ENCODE measurements at regions not wholly inside any gene's neighbourhood (a gene's known extent, or its start where the extent isn't known, plus 50 kb on each side); places are given as distances from the start of the nearest gene placed in this dataset.

DNA sequence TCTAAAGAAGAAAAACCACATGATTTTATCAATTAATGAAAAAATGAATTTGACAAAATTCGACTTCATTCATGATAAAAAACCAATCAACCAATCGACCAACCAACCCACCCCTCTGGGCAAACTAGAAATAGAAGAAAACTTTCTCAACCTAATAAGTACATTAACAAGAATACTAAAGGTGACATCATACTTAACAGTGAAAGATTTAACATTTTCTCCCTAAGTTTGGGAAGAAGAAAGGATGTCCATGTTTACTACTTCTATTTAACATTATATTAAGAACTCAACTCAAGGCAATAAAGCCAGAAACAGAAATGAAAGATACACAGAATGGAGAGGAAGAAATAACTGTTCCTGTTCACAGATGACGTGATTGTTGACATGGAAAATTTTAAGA, 476.1 kb upstream of the MEF2C start:
- H3K9me3 ChIP-seq: no peaks in the 10 kb centered on the region
- H3K9ac ChIP-seq: no peak overlapping the region
- H3K4me2 ChIP-seq: no peak overlapping the region
- H3K4me1 ChIP-seq: no peaks in the 10 kb centered on the region
- H3K4me3 ChIP-seq: no peak overlapping the region
- H3K27me3 ChIP-seq: no peaks in the 10 kb centered on the region
- H3K36me3 ChIP-seq: no peaks in the 10 kb centered on the region
- H3K27ac ChIP-seq: no peak overlapping the region
- H4K20me1 ChIP-seq: no peaks in the 10 kb centered on the region
- TF ChIP-seq Cebpa-rat (IDR thresholded peaks at IDR 0.05): no peak

DNA sequence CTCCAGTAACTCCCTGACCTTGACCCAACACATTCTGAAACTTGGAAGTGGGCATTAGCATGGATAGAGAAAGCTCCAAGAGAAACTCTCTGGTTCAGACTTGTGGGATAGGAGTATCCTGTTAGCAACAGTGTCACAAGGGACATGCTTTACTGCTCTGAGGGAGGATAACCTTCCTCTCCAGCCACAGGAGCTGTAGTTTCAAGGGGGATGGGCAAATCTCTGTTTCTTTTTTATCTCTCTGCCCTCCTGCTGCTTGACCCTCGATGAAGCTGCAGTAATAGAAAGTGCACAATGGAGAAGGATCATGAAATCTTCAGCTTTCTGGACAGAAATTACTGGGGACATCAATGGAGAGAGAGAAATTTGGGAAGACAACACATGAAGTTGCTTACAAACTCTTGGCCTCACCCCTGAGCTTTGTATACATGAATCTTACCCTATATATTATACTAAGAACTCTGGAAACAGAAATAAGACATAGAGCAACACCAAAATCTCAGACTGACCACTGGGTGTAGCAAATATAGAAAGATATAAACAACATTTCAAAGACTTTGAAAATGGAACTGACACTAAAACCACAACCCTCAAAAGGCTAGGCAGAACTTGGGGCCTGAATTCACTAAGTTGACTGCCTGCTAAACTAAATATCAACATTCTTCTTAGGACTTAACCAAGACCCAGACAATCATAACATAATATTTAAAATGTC, 471.0 kb upstream of the MEF2C start:
- Histone ChIP-seq H3K4me2 (no peak overlapping the region), H3K36me3 (no peaks in the 10 kb centered on the region), H3K4me3 (no peak overlapping the region), H3K27ac (no peak overlapping the region), H3K4me1 (no peaks in the 10 kb centered on the region; the same call in 1 of the 2 replicates), H3K9ac (no peak overlapping the region), H3K27me3 (no peaks in the 10 kb centered on the region), H4K20me1 (no peaks in the 10 kb centered on the region), H3K9me3 (no peaks in the 10 kb centered on the region)
- TF ChIP-seq Cebpa-rat (IDR thresholded peaks at IDR 0.05): no peak

DNA sequence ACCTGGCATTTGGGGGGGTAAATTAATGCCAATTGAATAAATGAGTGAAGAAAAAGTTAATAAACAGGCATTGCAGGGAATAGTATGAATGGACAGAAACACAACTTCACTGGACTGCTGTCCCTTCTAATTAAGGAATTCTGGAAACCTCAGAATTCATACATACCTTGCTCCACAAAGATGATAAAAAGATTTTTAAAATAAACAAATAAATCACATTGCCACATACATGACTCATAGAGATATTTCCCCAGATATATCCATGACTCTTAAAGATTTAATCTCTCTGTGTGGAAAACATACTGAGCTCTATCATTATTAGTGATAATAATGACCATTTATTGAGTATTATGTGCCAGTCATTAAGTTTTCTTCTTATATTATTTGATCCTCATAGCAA, 469.0 kb upstream of the MEF2C start:
- Histone ChIP-seq H3K4me2 (no peak overlapping the region), H3K27ac (no peak overlapping the region), H3K4me3 (no peak overlapping the region), H3K27me3 (no peaks in the 10 kb centered on the region), H3K4me1 (no peaks in the 10 kb centered on the region; the same call in 1 of the 2 replicates), H4K20me1 (no peaks in the 10 kb centered on the region), H3K9me3 (no peaks in the 10 kb centered on the region), H3K36me3 (no peaks in the 10 kb centered on the region), H3K9ac (no peak overlapping the region)
- no peak for TF ChIP-seq Cebpa-rat (IDR thresholded peaks at IDR 0.05)

DNA sequence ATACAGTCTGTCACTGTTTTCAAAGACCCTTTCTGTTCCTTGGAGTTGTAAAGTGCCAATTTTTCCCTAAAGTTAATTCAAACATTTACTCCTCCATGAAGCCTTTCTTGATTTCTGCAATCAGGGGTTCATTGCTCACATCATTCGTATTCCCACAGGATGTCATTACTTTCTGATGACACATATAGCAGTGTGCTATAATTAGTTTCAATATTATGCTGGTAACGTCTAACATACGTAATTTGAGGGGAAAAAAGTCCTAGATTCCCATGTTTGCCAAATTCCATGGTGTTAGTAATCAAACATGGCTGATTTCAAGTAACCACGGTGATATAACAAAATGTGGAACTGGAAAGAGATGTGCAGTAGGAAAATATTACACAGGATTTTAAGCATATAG, 468.2 kb upstream of the MEF2C start:
- Histone ChIP-seq H3K9ac (no peak overlapping the region), H3K4me3 (no peak overlapping the region), H3K4me2 (no peak overlapping the region), H3K4me1 (no peaks in the 10 kb centered on the region; the same call in 1 of the 2 replicates), H3K36me3 (no peaks in the 10 kb centered on the region), H3K27me3 (no peaks in the 10 kb centered on the region), H3K27ac (no peak overlapping the region), H4K20me1 (no peaks in the 10 kb centered on the region), H3K9me3 (no peaks in the 10 kb centered on the region)
- TF ChIP-seq Cebpa-rat (IDR thresholded peaks at IDR 0.05): no peak

DNA sequence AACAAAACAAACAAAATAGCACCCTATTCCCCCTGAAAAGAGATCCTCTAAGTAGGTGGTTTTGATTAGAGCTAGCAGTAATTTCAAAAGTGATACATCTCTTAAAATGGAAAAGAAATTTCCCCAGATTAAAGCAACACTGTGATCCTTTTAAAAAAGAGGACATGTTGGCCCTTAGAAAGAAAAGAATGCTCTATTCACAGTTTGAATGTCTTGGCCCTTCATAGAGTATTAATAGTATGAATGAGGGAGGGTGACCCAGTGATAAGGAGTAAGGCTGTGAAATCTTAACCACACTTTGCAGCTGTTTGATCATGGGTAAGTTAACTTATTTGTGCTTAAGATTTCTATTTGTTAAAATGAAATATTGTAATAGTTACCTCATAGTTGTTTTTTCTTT, 467.7 kb upstream of the MEF2C start:
- TF ChIP-seq Cebpa-rat (IDR thresholded peaks at IDR 0.05): no peak
- no peaks in the 10 kb centered on the region for H3K36me3 ChIP-seq
- no peaks in the 10 kb centered on the region for H3K27me3 ChIP-seq
- H3K4me3 ChIP-seq: no peak overlapping the region
- H4K20me1 ChIP-seq: no peaks in the 10 kb centered on the region
- H3K9me3 ChIP-seq: no peaks in the 10 kb centered on the region
- H3K4me1 ChIP-seq: no peaks in the 10 kb centered on the region; the same call in 1 of the 2 replicates
- no peak overlapping the region for H3K4me2 ChIP-seq
- H3K27ac ChIP-seq: no peak overlapping the region
- no peak overlapping the region for H3K9ac ChIP-seq

DNA sequence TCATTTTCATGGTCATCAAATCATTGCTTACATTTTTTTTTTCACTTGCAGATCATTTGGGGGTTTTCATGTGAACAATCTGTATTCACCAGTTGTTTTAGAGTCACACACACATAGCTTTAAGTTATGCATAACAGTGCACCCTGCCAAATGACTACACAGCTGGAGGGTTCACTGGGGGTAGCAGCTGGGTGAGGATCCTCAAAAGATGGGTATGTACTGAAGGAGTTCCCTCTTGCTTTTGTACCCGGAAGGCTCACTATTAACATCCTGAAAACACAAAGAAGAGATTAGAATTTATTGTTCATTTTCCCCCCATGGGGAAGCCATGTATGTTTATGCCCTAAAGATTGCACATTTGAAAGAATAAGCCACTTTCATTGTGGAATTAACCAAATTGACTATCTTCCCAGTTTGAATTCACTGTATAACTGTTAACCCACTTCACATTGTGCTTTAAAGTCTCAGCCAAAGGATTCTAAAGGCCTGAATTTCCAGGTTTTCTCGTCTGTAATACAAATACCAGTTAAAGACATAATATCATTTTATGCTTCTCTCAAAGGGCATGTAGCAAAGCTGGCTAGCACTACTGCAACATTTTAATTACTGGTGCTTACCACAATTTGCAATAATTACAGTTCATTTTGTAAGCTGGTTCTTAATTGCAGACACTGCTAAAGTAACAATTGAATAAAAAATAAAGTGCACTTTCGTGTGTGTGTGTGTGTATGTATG, 466.4 kb upstream of the MEF2C start:
- Histone ChIP-seq H3K36me3 (no peaks in the 10 kb centered on the region), H3K27ac (no peak overlapping the region), H3K4me3 (no peak overlapping the region), H4K20me1 (no peaks in the 10 kb centered on the region), H3K9me3 (no peaks in the 10 kb centered on the region), H3K27me3 (no peaks in the 10 kb centered on the region), H3K4me2 (no peak overlapping the region), H3K4me1 (no peaks in the 10 kb centered on the region; the same call in 1 of the 2 replicates), H3K9ac (no peak overlapping the region)
- TF ChIP-seq Cebpa-rat (IDR thresholded peaks at IDR 0.05): no peak

DNA sequence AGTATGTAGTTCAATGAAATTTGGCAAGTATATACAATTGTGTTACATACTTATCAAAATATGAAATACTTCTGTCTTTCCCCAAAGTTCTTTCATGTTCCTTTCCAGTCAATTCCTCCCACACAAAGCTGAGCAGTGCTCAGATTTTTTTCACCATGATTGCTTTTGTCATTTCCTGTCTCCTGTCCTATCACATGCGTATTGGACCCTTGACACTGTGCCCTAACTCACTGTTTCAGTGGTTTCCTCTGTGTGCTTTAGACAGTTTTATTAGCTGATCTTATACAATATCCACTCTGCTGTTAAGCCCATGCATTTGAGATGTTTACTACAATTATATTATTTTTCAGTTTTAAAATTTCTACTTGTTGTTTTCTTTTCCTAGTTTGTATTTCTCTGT, 463.6 kb upstream of the MEF2C start:
- no peak for TF ChIP-seq Cebpa-rat (IDR thresholded peaks at IDR 0.05)
- Histone ChIP-seq H3K27ac (no peak overlapping the region), H3K36me3 (no peaks in the 10 kb centered on the region), H3K27me3 (no peaks in the 10 kb centered on the region), H3K4me1 (no peaks in the 10 kb centered on the region), H4K20me1 (no peaks in the 10 kb centered on the region), H3K9me3 (no peaks in the 10 kb centered on the region), H3K4me2 (no peak overlapping the region), H3K4me3 (no peak overlapping the region), H3K9ac (no peak overlapping the region)

DNA sequence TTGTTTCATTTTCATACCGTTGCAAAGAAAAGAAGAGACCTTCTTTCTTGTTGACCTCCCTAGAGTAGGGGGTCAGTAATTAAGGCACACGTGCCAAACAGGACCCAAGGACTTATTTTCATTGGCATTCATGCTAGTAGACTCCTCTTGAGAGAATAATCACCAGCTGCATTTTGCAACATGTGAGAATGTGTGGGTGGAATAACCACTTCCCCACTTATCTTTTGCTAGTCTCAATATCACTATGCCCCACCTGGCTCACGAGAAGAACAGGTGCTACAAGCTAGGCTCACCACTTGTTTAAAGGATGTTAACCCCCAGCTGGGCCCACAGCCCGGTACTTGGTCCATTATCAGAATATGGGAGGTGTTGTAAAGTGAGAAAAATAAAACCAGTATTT, 460.7 kb upstream of the MEF2C start:
- no peak for TF ChIP-seq Cebpa-rat (IDR thresholded peaks at IDR 0.05)
- Histone ChIP-seq H3K27me3 (no peaks in the 10 kb centered on the region), H3K4me1 (no peaks in the 10 kb centered on the region), H3K4me3 (no peak overlapping the region), H4K20me1 (no peaks in the 10 kb centered on the region), H3K9ac (no peak overlapping the region), H3K9me3 (no peaks in the 10 kb centered on the region), H3K27ac (no peak overlapping the region), H3K36me3 (no peaks in the 10 kb centered on the region), H3K4me2 (no peak overlapping the region)

DNA sequence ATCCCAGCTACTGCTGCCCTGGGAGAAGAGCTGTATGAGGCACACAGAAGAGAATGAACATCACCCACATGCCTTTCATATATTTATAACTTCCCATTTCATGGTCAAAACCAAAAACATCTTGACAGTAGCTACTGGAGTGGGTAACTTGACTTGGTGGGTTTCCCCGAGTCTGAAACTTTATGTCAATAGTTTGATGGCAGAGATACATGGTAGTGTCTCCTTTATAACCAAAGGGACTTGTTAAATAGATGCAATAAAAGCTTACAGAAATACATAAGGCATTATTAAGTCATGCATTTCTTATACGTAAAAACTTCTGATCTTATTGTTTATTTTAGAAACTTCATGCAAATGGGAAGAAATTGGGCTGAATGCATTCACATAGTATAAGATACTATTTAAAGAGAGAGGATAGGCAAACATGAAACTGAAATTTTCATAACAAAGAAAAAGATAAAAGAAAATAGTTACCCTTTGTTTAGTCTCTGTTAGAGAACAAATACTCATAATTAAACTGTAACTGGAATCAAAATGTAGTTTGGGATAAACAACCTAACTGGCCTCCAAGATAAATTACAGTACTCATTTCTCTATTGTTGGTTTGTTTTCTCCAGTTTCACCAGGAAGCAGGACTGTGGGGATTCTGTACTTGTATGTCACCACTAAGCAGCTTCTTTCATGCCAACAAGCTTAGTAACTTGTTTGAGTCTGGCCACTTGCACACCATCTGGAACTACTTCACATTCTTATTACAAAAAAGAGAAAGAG, 459.3 kb upstream of the MEF2C start:
- TF ChIP-seq Cebpa-rat (IDR thresholded peaks at IDR 0.05): no peak
- H3K4me3 ChIP-seq: no peak overlapping the region

DNA sequence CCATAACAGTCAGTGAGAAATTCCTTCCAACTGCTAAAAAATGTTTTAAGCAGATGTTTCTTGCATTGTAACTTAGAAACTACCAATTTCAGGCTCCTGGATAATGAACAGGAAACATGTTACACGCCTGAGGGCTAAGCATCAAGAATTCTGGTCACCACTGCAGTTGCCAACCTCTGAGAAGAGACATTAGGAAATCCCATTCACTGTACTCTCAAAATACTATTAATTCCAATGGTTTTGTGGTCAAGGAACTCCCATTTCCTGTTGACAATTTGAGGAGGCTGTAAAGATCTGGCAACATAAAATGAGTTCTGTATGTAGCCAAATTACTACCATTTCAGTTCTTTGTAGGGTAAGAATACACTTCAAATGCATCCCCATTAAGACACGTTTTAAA, 456.0 kb upstream of the MEF2C start:
- Histone ChIP-seq H4K20me1 (no peaks in the 10 kb centered on the region), H3K36me3 (no peaks in the 10 kb centered on the region), H3K4me2 (no peak overlapping the region), H3K9ac (no peak overlapping the region), H3K9me3 (no peaks in the 10 kb centered on the region), H3K4me1 (no peaks in the 10 kb centered on the region), H3K27ac (no peak overlapping the region), H3K27me3 (no peaks in the 10 kb centered on the region), H3K4me3 (no peak overlapping the region)
- no peak for TF ChIP-seq Cebpa-rat (IDR thresholded peaks at IDR 0.05)

More for the DNA sequence above, 459.3 kb upstream of the MEF2C start:
- H3K27ac ChIP-seq: no peak overlapping the region
- no peak overlapping the region for H3K9ac ChIP-seq
- no peaks in the 10 kb centered on the region for H3K27me3 ChIP-seq
- no peaks in the 10 kb centered on the region for H3K4me1 ChIP-seq
- no peak overlapping the region for H3K4me2 ChIP-seq
- no peaks in the 10 kb centered on the region for H3K9me3 ChIP-seq
- H3K36me3 ChIP-seq: no peaks in the 10 kb centered on the region
- H4K20me1 ChIP-seq: no peaks in the 10 kb centered on the region
